H9 (cell line): ENCODE measurements at regions not wholly inside any gene's neighbourhood (a gene's known extent, or its start where the extent isn't known, plus 50 kb on each side); places are given as distances from the start of the nearest gene placed in this dataset.

ENCODE experiments used
- DNase-seq: peaks from one replicate; pipeline ENCODE4 v3.0.0-alpha.2; 2017
- H2AFZ ChIP-seq: one replicate; pipeline ENCODE4 v1.6.1; 2013; ENCODE audit warnings: mild to moderate bottlenecking, low read length, control low read depth, moderate library complexity
- H2AK5ac ChIP-seq: 2 replicates; pipeline ENCODE4 v1.6.1; 2013; ENCODE audit warnings: low read length, control low read depth, mixed read lengths; ENCODE audit not compliant: insufficient read length
- H2BK120ac ChIP-seq: one replicate; pipeline ENCODE4 v1.6.1; 2013; ENCODE audit warnings: low read depth, mild to moderate bottlenecking, low read length, control low read depth, inconsistent platforms; ENCODE audit not compliant: poor library complexity, severe bottlenecking
- H2BK12ac ChIP-seq: 2 replicates; pipeline ENCODE4 v1.6.1; 2013; ENCODE audit warnings: low read length, control low read depth, mixed read lengths, low read depth; ENCODE audit not compliant: insufficient read length
- H2BK15ac ChIP-seq: 2 replicates; pipeline ENCODE4 v1.6.1; 2013; ENCODE audit warnings: low read depth, low read length, control low read depth
- H2BK20ac ChIP-seq: one replicate; pipeline ENCODE4 v1.6.1; 2013; ENCODE audit warnings: low read depth, mild to moderate bottlenecking, low read length, control low read depth, inconsistent platforms; ENCODE audit not compliant: poor library complexity, severe bottlenecking
- H2BK5ac ChIP-seq: 2 replicates; pipeline ENCODE4 v1.6.1; 2013; ENCODE audit warnings: low read length, control low read depth, mixed read lengths; ENCODE audit not compliant: insufficient read length
- H3K14ac ChIP-seq: 2 replicates; pipeline ENCODE4 v1.6.1; 2013; ENCODE audit warnings: low read length, control low read depth; ENCODE audit not compliant: insufficient read depth
- H3K18ac ChIP-seq: 2 replicates; pipeline ENCODE4 v1.6.1; 2013; ENCODE audit warnings: low read depth, mild to moderate bottlenecking, mixed read lengths, low read length, control low read depth; ENCODE audit not compliant: insufficient read length
- H3K23ac ChIP-seq: 2 replicates; pipeline ENCODE4 v1.6.1; 2013; ENCODE audit warnings: low read length, control low read depth, mixed read lengths, low read depth; ENCODE audit not compliant: insufficient read length
- H3K23me2 ChIP-seq: 2 replicates; pipeline ENCODE4 v1.6.1; 2013; ENCODE audit warnings: low read depth, mild to moderate bottlenecking, mixed read lengths, low read length, control low read depth; ENCODE audit not compliant: insufficient read length, poor library complexity, severe bottlenecking
- H3K27ac ChIP-seq: 2 replicates; pipeline ENCODE4 v1.5.1; 2013; ENCODE audit warnings: low read length, control low read depth, mixed read lengths, low read depth; ENCODE audit not compliant: insufficient read length
- H3K27me3 ChIP-seq: 2 replicates; pipeline ENCODE4 v1.6.1; 2013; ENCODE audit warnings: low read length, control low read depth, inconsistent platforms; ENCODE audit not compliant: insufficient read depth
- H3K4ac ChIP-seq: 2 replicates; pipeline ENCODE4 v1.6.1; 2013; ENCODE audit warnings: low read depth, mild to moderate bottlenecking, control low read depth, inconsistent platforms, low read length, moderate library complexity
- H3K4me1 ChIP-seq: 2 replicates; pipeline ENCODE4 v1.6.1; 2013; ENCODE audit warnings: low read length, control low read depth, inconsistent platforms; ENCODE audit not compliant: insufficient read depth
- H3K4me2 ChIP-seq: 2 replicates; pipeline ENCODE4 v1.6.1; 2013; ENCODE audit warnings: low read length, control low read depth, mixed read lengths; ENCODE audit not compliant: insufficient read length, insufficient read depth
- H3K56ac ChIP-seq: 2 replicates; pipeline ENCODE4 v1.6.1; 2013; ENCODE audit warnings: low read depth, mild to moderate bottlenecking, mixed read lengths, low read length, control low read depth; ENCODE audit not compliant: insufficient read length
- H3K79me1 ChIP-seq: 2 replicates; pipeline ENCODE4 v1.6.1; 2013; ENCODE audit warnings: low read depth, mild to moderate bottlenecking, moderate library complexity, low read length, control low read depth, inconsistent platforms; ENCODE audit not compliant: insufficient read depth, poor library complexity, severe bottlenecking
- H3K79me2 ChIP-seq: 2 replicates; pipeline ENCODE4 v1.6.1; 2013; ENCODE audit warnings: low read length, control low read depth, inconsistent platforms; ENCODE audit not compliant: insufficient read depth
- H3K9ac ChIP-seq: 2 replicates; pipeline ENCODE4 v1.6.1; 2013; ENCODE audit warnings: low read length, control low read depth, mixed read lengths; ENCODE audit not compliant: insufficient read length; ENCODE audit errors: extremely low read depth
- H3K9me3 ChIP-seq: one replicate; pipeline ENCODE4 v1.6.1; 2013; ENCODE audit warnings: low read depth, low read length, inconsistent platforms; ENCODE audit not compliant: control insufficient read depth
- H3T11ph ChIP-seq: one replicate; pipeline ENCODE4 v1.6.1; 2013; ENCODE audit warnings: mild to moderate bottlenecking, low read length, control low read depth, inconsistent platforms
- H4K20me1 ChIP-seq: one replicate; pipeline ENCODE4 v1.6.1; 2013; ENCODE audit not compliant: control insufficient read depth, insufficient read length, insufficient read depth
- H4K5ac ChIP-seq: 2 replicates; pipeline ENCODE4 v1.6.1; 2013; ENCODE audit warnings: low read depth, mild to moderate bottlenecking, mixed read lengths, low read length, control low read depth; ENCODE audit not compliant: insufficient read length
- H4K8ac ChIP-seq: replicated peaks from 2 replicates; pipeline ENCODE4 v1.6.1; 2013; ENCODE audit warnings: low read length, control low read depth, mixed read lengths, low read depth; ENCODE audit not compliant: insufficient read length
- H4K91ac ChIP-seq: 2 replicates; pipeline ENCODE4 v1.6.1; 2013; ENCODE audit warnings: low read depth, mild to moderate bottlenecking, moderate library complexity, mixed read lengths, low read length, control low read depth; ENCODE audit not compliant: insufficient read length
- H3K27ac Mint-ChIP-seq, 3 experiments: 2 replicates in 2 of 3; 3 replicates in 1 of 3; pipeline ENCODE4 v1.8.0; 2020 to 2021; ENCODE audit warnings: mixed read lengths in 3 of 3, mild to moderate bottlenecking in 1 of 3, moderate library complexity in 1 of 3
- H3K27me3 Mint-ChIP-seq: 2 replicates; pipeline ENCODE4 v1.8.0; 2021; ENCODE audit warnings: low read depth, mild to moderate bottlenecking, moderate library complexity, mixed read lengths
- H3K36me3 Mint-ChIP-seq, 3 experiments: 2 replicates in 2 of 3; 3 replicates in 1 of 3; pipeline ENCODE4 v1.8.0; 2020 to 2021; ENCODE audit warnings: low read depth in 3 of 3, mixed read lengths in 3 of 3; ENCODE audit not compliant: insufficient read depth in 1 of 3
- H3K4me1 Mint-ChIP-seq, 2 experiments: 2 replicates each; pipeline ENCODE4 v1.8.0; 2020; ENCODE audit warnings: mixed read lengths in 2 of 2
- H3K4me3 Mint-ChIP-seq, 2 experiments: 2 replicates in 1 of 2; 3 replicates in 1 of 2; pipeline ENCODE4 v1.8.0; 2020 to 2021; ENCODE audit warnings: mild to moderate bottlenecking in 2 of 2, mixed read lengths in 2 of 2, moderate library complexity in 1 of 2
- H3K9me3 Mint-ChIP-seq, 2 experiments: 2 replicates in 1 of 2; 3 replicates in 1 of 2; pipeline ENCODE4 v1.8.0; 2020; ENCODE audit warnings: mild to moderate bottlenecking in 2 of 2, mixed read lengths in 2 of 2, moderate library complexity in 1 of 2
- WGBS: extraction: QIAGEN DNeasy Blood & Tissue Kit; methylation state at CpG from one replicate; pipeline ENCODE4 v1.1.7; 2013; ENCODE audit warnings: missing lambda C conversion rate, low lambda C conversion rate, mixed read lengths; ENCODE audit not compliant: insufficient read length; ENCODE audit errors: extremely low coverage; 5-methylcytosine and 5-hydroxymethylcytosine counted together
- TF ChIP-seq, protein P1 (sequence below): fragments of 200-600 bp; sonication (generic); conservative IDR thresholded peaks from 3 replicates; pipeline ENCODE4 v1.8.0; 2021; ENCODE audit warnings: antibody characterized with exemption, mild to moderate bottlenecking

DNA sequence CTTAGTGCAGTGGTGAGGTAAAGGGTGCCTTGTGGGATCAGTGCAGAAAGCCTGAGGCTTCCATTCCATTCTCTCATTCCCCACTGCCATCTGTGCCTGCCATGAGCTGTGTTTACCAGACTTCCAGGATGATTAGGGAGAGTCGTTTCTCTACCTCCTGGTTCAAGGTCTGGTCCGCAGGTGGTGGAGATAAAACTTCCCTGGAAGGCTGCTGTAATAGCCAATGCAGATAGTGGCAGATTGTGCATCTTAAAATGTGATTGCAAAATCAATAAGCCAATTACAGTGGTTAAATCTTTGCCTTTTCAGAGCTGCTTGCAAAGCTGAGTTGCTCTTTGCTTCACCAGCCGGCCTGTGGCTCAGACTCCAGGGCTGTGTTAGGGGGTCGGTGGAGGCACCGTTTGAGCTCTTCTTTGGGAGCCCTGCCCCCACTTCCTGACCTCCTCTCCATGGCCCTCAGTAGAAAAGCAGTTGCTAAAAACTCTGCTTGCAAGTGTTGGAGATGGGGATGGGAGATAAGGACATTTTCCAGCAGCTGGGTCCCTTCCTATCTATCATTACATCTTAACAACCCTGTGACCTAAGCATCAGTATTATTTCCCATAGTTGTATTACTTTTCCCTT, 95.2 kb upstream of the HS6ST1 start:
- Histone ChIP-seq H3K14ac (no peak overlapping the region), H3K79me2 (no peaks in the 10 kb centered on the region), H3K23ac (no peak overlapping the region), H3K79me1 (no peaks in the 10 kb centered on the region), H2BK12ac (no peak overlapping the region), H4K5ac (no peak overlapping the region), H4K20me1 (no peaks in the 10 kb centered on the region), H2BK120ac (no peak overlapping the region), H3K18ac (no peak overlapping the region), H4K91ac (no peak overlapping the region), H3K23me2 (no peaks in the 10 kb centered on the region), H3K4me2 (no peak overlapping the region), H3K56ac (no peak overlapping the region), H3K4me1 (no peaks in the 10 kb centered on the region; the same call in 1 of the 2 replicates), H3K27ac (no peak overlapping the region), H3T11ph (no peak overlapping the region), H2BK5ac (no peak overlapping the region), H3K27me3 (no peaks in the 10 kb centered on the region), H3K4ac (no peak overlapping the region), H4K8ac (no peak overlapping the region), H3K9me3 (no peaks in the 10 kb centered on the region), H2AFZ (no peak overlapping the region), H2BK15ac (no peak overlapping the region), H3K9ac (no peak overlapping the region), H2BK20ac (no peak overlapping the region), H2AK5ac (no peak overlapping the region)
- TF ChIP-seq, protein P1, sequence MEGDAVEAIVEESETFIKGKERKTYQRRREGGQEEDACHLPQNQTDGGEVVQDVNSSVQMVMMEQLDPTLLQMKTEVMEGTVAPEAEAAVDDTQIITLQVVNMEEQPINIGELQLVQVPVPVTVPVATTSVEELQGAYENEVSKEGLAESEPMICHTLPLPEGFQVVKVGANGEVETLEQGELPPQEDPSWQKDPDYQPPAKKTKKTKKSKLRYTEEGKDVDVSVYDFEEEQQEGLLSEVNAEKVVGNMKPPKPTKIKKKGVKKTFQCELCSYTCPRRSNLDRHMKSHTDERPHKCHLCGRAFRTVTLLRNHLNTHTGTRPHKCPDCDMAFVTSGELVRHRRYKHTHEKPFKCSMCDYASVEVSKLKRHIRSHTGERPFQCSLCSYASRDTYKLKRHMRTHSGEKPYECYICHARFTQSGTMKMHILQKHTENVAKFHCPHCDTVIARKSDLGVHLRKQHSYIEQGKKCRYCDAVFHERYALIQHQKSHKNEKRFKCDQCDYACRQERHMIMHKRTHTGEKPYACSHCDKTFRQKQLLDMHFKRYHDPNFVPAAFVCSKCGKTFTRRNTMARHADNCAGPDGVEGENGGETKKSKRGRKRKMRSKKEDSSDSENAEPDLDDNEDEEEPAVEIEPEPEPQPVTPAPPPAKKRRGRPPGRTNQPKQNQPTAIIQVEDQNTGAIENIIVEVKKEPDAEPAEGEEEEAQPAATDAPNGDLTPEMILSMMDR, result no peak
- Mint-ChIP-seq H3K27ac (no peak overlapping the region), H3K27me3 (peaks cover 4% of the 10 kb centered on the region), H3K4me1 (peaks cover 11 to 16% of the 10 kb centered on the region in 2 experiments), H3K4me3 (no peak overlapping the region), H3K9me3 (peaks cover 5 to 7% of the 10 kb centered on the region in 2 experiments; a peak in 4 of 5 replicates), H3K36me3 (peaks cover 0 to 4% (median 0%) of the 10 kb centered on the region in 3 experiments; a peak in 3 of 7 replicates)
- DNase-seq, result peak; percentile 22
- no CpG with 5 or more reads among the region's 5 CpGs for WGBS
